OCI-LY1 (cell line): ENCODE measurements at regions not wholly inside any gene's neighbourhood (a gene's known extent, or its start where the extent isn't known, plus 50 kb on each side); places are given as distances from the start of the nearest gene placed in this dataset.

Experiments
- H2AFZ ChIP-seq: fragments of 200-600 bp; sonication (generic), shearing (Covaris generic); 2 replicates; pipeline ENCODE4 v1.6.0; 2014; ENCODE audit warnings: antibody characterized with exemption, mild to moderate bottlenecking, low read length
- H3F3A ChIP-seq: fragments of 200-600 bp; sonication (generic), shearing (Covaris generic); 2 replicates; pipeline ENCODE4 v1.6.0; 2014; ENCODE audit warnings: mild to moderate bottlenecking, antibody characterized with exemption, low read length, moderate library complexity; ENCODE audit not compliant: insufficient read depth
- H3K27ac ChIP-seq: fragments of 200-600 bp; sonication (generic); 2 replicates; pipeline ENCODE4 v1.5.1; 2014; ENCODE audit warnings: low read length, mixed run types, mild to moderate bottlenecking, low read depth; ENCODE audit not compliant: poor library complexity, severe bottlenecking
- H3K27me3 ChIP-seq: fragments of 200-600 bp; sonication (generic); 2 replicates; pipeline ENCODE4 v1.6.0; 2014; ENCODE audit warnings: antibody characterized with exemption, mild to moderate bottlenecking, low read length, moderate library complexity; ENCODE audit not compliant: insufficient read depth
- H3K36me3 ChIP-seq: fragments of 200-600 bp; sonication (generic); 2 replicates; pipeline ENCODE4 v1.6.1; 2014; ENCODE audit warnings: mild to moderate bottlenecking, antibody characterized with exemption, low read length, moderate library complexity, mixed read lengths; ENCODE audit not compliant: insufficient read depth
- H3K4me1 ChIP-seq: fragments of 200-600 bp; sonication (generic); 2 replicates; pipeline ENCODE4 v1.5.1; 2014; ENCODE audit warnings: mild to moderate bottlenecking, low read length, moderate library complexity; ENCODE audit not compliant: insufficient read depth, severe bottlenecking
- H3K4me2 ChIP-seq: fragments of 200-600 bp; sonication (generic), shearing (Covaris generic); 2 replicates; pipeline ENCODE4 v1.6.1; 2014; ENCODE audit warnings: low read length
- H3K4me3 ChIP-seq: fragments of 200-600 bp; sonication (generic); 2 replicates; pipeline ENCODE4 v1.5.1; 2014; ENCODE audit warnings: low read length, low read depth, mild to moderate bottlenecking, mixed read lengths; ENCODE audit not compliant: poor library complexity, severe bottlenecking
- H3K79me2 ChIP-seq: fragments of 200-600 bp; shearing (Covaris generic); 2 replicates; pipeline ENCODE4 v1.6.1; 2016; ENCODE audit warnings: mixed run types, low read length, mixed read lengths; ENCODE audit not compliant: insufficient read depth
- H3K9ac ChIP-seq: fragments of 200-600 bp; sonication (generic), shearing (Covaris generic); 2 replicates; pipeline ENCODE4 v1.6.1; 2014; ENCODE audit warnings: mild to moderate bottlenecking, low read length, mixed read lengths
- H3K9me2 ChIP-seq: fragments of 200-600 bp; sonication (generic), shearing (Covaris generic); 2 replicates; pipeline ENCODE4 v1.6.1; 2014; ENCODE audit warnings: low read depth, mild to moderate bottlenecking, low read length, mixed read lengths
- H3K9me3 ChIP-seq: fragments of 200-600 bp; shearing (Covaris generic); 2 replicates; pipeline ENCODE4 v1.6.1; 2014; ENCODE audit warnings: low read length, mixed read lengths
- H4K20me1 ChIP-seq: fragments of 200-600 bp; sonication (generic), shearing (Covaris generic); 2 replicates; pipeline ENCODE4 v1.6.0; 2016; ENCODE audit warnings: mild to moderate bottlenecking, low read length; ENCODE audit not compliant: insufficient read depth
- EZH2 ChIP-seq: fragments of 200-600 bp; sonication (generic), shearing (Covaris generic); IDR thresholded peaks from 2 replicates; pipeline ENCODE4 v1.8.0; 2017; ENCODE audit warnings: borderline replicate concordance, mixed run types, mild to moderate bottlenecking, antibody characterized with exemption, low read length, moderate library complexity, mixed read lengths
- TF ChIP-seq, protein P1 (sequence below): fragments of 200-600 bp; sonication (generic), shearing (Covaris generic); IDR thresholded peaks from 2 replicates; pipeline ENCODE4 v1.5.1; 2017; ENCODE audit warnings: mild to moderate bottlenecking, antibody characterized with exemption, low read length, moderate library complexity, mixed read lengths

DNA sequence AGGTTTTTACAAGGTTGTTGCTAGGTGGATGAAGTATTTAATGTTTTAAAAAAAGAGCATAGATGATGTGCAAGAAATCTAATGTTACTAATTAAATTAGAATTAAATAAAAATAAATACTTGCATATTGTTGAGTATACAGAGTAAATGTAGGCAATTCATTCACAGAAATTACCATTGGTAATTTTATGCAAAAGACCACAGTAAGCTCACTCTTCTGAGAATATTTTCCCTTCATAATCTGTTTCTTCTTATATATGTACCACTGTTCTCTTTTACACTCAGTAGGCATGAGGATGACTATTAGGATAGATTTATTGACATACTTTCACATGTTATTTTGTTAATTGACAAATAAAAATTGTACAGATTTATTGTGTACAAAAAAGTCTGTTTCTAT, 681.2 kb upstream of the NECTIN3 start:
- Histone ChIP-seq H3K4me3 (no peak overlapping the region), H3K27ac (no peak overlapping the region), H3K9me3 (no peaks in the 10 kb centered on the region), H3K4me2 (no peak overlapping the region), H2AFZ (no peak overlapping the region), H3K9ac (no peak overlapping the region), H3K9me2 (no peaks in the 10 kb centered on the region), H3K79me2 (no peaks in the 10 kb centered on the region), H3F3A (no peaks in the 10 kb centered on the region), H4K20me1 (no peaks in the 10 kb centered on the region), H3K4me1 (no peaks in the 10 kb centered on the region), H3K27me3 (no peaks in the 10 kb centered on the region), H3K36me3 (no peaks in the 10 kb centered on the region)
- TF ChIP-seq EZH2: no peak
- TF ChIP-seq, protein P1, sequence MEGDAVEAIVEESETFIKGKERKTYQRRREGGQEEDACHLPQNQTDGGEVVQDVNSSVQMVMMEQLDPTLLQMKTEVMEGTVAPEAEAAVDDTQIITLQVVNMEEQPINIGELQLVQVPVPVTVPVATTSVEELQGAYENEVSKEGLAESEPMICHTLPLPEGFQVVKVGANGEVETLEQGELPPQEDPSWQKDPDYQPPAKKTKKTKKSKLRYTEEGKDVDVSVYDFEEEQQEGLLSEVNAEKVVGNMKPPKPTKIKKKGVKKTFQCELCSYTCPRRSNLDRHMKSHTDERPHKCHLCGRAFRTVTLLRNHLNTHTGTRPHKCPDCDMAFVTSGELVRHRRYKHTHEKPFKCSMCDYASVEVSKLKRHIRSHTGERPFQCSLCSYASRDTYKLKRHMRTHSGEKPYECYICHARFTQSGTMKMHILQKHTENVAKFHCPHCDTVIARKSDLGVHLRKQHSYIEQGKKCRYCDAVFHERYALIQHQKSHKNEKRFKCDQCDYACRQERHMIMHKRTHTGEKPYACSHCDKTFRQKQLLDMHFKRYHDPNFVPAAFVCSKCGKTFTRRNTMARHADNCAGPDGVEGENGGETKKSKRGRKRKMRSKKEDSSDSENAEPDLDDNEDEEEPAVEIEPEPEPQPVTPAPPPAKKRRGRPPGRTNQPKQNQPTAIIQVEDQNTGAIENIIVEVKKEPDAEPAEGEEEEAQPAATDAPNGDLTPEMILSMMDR: no peak

DNA sequence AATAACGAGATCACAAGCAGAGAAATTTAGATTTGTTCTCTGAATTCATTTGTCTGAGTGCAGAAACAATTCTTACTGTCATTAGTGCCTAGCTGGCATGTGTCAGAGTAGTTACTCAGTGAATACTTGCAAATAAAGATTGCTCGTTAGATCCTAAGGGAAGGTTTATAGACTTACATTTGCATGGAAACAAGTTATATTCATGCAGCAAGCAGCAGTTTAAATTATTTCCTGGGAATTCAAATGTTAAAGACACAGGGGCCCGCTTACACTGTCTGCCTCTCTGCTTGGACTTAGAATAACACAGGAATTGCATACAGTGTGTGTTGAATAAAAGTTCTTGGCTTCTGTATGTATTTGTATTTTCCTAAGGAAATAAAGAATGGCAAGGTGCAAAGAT, 680.6 kb upstream of the NECTIN3 start:
- no peaks in the 10 kb centered on the region for H3K36me3 ChIP-seq
- H3K9me2 ChIP-seq: no peaks in the 10 kb centered on the region
- no peaks in the 10 kb centered on the region for H3K9me3 ChIP-seq
- H3K4me3 ChIP-seq: no peak overlapping the region
- no peaks in the 10 kb centered on the region for H3K79me2 ChIP-seq
- H2AFZ ChIP-seq: no peak overlapping the region
- H4K20me1 ChIP-seq: no peaks in the 10 kb centered on the region
- no peaks in the 10 kb centered on the region for H3F3A ChIP-seq
- H3K27me3 ChIP-seq: no peaks in the 10 kb centered on the region
- no peaks in the 10 kb centered on the region for H3K4me1 ChIP-seq
- H3K9ac ChIP-seq: no peak overlapping the region
- H3K27ac ChIP-seq: no peak overlapping the region
- H3K4me2 ChIP-seq: no peak overlapping the region
- no peak for TF ChIP-seq EZH2
- TF ChIP-seq, protein P1: no peak

GRCh38 chr3:110391640-110392395, 679.8 kb upstream of the NECTIN3 start:
- H3K9me2 ChIP-seq: no peaks in the 10 kb centered on the region
- H4K20me1 ChIP-seq: no peaks in the 10 kb centered on the region
- no peaks in the 10 kb centered on the region for H3K4me1 ChIP-seq
- H3K79me2 ChIP-seq: no peaks in the 10 kb centered on the region
- no peaks in the 10 kb centered on the region for H3K27me3 ChIP-seq
- no peaks in the 10 kb centered on the region for H3F3A ChIP-seq
- H3K4me2 ChIP-seq: no peak overlapping the region
- no peak overlapping the region for H3K9ac ChIP-seq
- H3K9me3 ChIP-seq: no peaks in the 10 kb centered on the region
- H2AFZ ChIP-seq: no peak overlapping the region
- H3K4me3 ChIP-seq: no peak overlapping the region
- TF ChIP-seq, protein P1: no peak
- no peak for TF ChIP-seq EZH2
- no peaks in the 10 kb centered on the region for H3K36me3 ChIP-seq
- no peak overlapping the region for H3K27ac ChIP-seq
